ENCODE measurements at regions not wholly inside any gene's neighbourhood (a gene's known extent, or its start where the extent isn't known, plus 50 kb on each side); places are given as distances from the start of the nearest gene placed in this dataset.

- no peak for DNase-seq
Observed at GRCh38 chr1:118815909-118816308, 172.2 kb downstream of the TBX15 start.

More at GRCh38 chr1:118815909-118816308, 172.2 kb downstream of the TBX15 start:
- Histone ChIP-seq H3K9ac (ENCODE audit: low read depth, low read length) (no peak overlapping the region), H3K27me3 (ENCODE audit: control insufficient read depth, insufficient read depth, low read length) (no peaks in the 10 kb centered on the region), H4K5ac (ENCODE audit: low read depth, low read length) (no peak overlapping the region), H3K14ac (replicated peaks; ENCODE audit: low read depth, low read length) (no peak overlapping the region), H2AFZ (replicated peaks; ENCODE audit: low read length, poor library complexity) (no peak overlapping the region), H3K79me1 (ENCODE audit: low read depth in 1 of 2, low read length in 2 of 2) (no peaks in the 10 kb centered on the region), H2BK15ac (ENCODE audit: low read depth, low read length) (no peak overlapping the region), H3K56ac (ENCODE audit: extremely low read depth, insufficient read depth, low read length) (no peak overlapping the region), H3K4ac (ENCODE audit: low read depth, low read length) (no peak overlapping the region), H3K9me3 (ENCODE audit: control insufficient read depth, insufficient read depth, low read length) (no peaks in the 10 kb centered on the region; the same call in 1 of the 2 replicates), H2BK5ac (ENCODE audit: low read depth, low read length, poor library complexity, severe bottlenecking) (no peak overlapping the region), H3K36me3 (ENCODE audit: control insufficient read depth, insufficient read depth, low read length) (no peaks in the 10 kb centered on the region), H3K18ac (ENCODE audit: low read depth, low read length) (no peak overlapping the region), H2AK9ac (replicated peaks; ENCODE audit: low read depth, low read length, poor library complexity) (no peak overlapping the region), H2BK20ac (ENCODE audit: low read depth, low read length) (no peak overlapping the region), H2AK5ac (ENCODE audit: low read depth, low read length) (no peak overlapping the region), H4K91ac (ENCODE audit: insufficient read depth, low read depth, low read length) (no peak overlapping the region), H3K23ac (ENCODE audit: low read depth, low read length) (no peak overlapping the region), H3K4me3 (ENCODE audit: insufficient read depth, low read depth, low read length) (no peak overlapping the region), H3K27ac (ENCODE audit: insufficient read depth, low read length) (no peak overlapping the region), H4K20me1 (ENCODE audit: insufficient read depth, low read length) (no peaks in the 10 kb centered on the region), H3K9me1 (ENCODE audit: insufficient read depth, low read length) (no peaks in the 10 kb centered on the region), H3K4me1 (ENCODE audit: control insufficient read depth, insufficient read depth, low read length) (no peaks in the 10 kb centered on the region), H2BK120ac (ENCODE audit: low read depth, low read length) (no peak overlapping the region), H3K4me2 (ENCODE audit: low read depth, low read length) (no peak overlapping the region), H4K8ac (ENCODE audit: low read depth in 2 of 2, low read length in 2 of 2) (no peak overlapping the region)
- no TSS peak for BruUV-seq (replicated peaks)
- ChIA-PET CTCF (no interaction called here), POLR2A (ENCODE audit: unreplicated experiment) (interaction anchor here (0.5 kb wide), 1 partner anchor 518 kb away, joined by 5 read pairs; no protein-coding TSS in a partner anchor)
- intact Hi-C loops (cut with micrococcal nuclease) (no loop called here), dilution Hi-C loops (cut with HindIII; ENCODE audit: low sequenced_read_pairs, unreplicated experiment) (no loop called here), in situ Hi-C loops (cut with MboI; ENCODE audit: low sequenced_read_pairs) (no loop called here)
- no CpG with 5 or more reads among the region's 2 CpGs for WGBS, 2 experiments (ENCODE audit: extremely low coverage in 2 of 2, insufficient read length in 1 of 2)
- TF ChIP-seq RCOR1 (IDR thresholded peaks at IDR 0.05; ENCODE audit: insufficient replicate concordance, low read length) (no peak), MAFK (IDR thresholded peaks at IDR 0.05; ENCODE audit: low read depth, low read length) (no peak), SMC3 (IDR thresholded peaks at IDR 0.05; ENCODE audit: low read depth, low read length) (no peak), RFX5 (IDR thresholded peaks at IDR 0.05; ENCODE audit: low read depth, low read length) (no peak), POLR2A (IDR thresholded peaks at IDR 0.05; ENCODE audit: low read depth, low read length) (no peak), CTCF (conservative IDR thresholded peaks at IDR 0.05; ENCODE audit: low read depth, low read length) (no peak), CHD1 (IDR thresholded peaks at IDR 0.05; ENCODE audit: low read depth, low read length) (no peak), BHLHE40 (IDR thresholded peaks at IDR 0.05; ENCODE audit: low read depth, low read length) (no peak), MXI1 (IDR thresholded peaks at IDR 0.05; ENCODE audit: borderline replicate concordance, low read depth, low read length) (no peak), FOS (IDR thresholded peaks at IDR 0.05; ENCODE audit: low read depth, low read length) (no peak), CEBPB (IDR thresholded peaks at IDR 0.05; ENCODE audit: low read depth, low read length) (no peak), MAZ (IDR thresholded peaks at IDR 0.05; ENCODE audit: borderline replicate concordance, low read depth, low read length) (no peak), RAD21 (IDR thresholded peaks at IDR 0.05; ENCODE audit: low read length) (no peak), NFE2L2 (IDR thresholded peaks at IDR 0.05; ENCODE audit: low read depth, low read length) (no peak)
- TF ChIP-seq, protein P1, sequence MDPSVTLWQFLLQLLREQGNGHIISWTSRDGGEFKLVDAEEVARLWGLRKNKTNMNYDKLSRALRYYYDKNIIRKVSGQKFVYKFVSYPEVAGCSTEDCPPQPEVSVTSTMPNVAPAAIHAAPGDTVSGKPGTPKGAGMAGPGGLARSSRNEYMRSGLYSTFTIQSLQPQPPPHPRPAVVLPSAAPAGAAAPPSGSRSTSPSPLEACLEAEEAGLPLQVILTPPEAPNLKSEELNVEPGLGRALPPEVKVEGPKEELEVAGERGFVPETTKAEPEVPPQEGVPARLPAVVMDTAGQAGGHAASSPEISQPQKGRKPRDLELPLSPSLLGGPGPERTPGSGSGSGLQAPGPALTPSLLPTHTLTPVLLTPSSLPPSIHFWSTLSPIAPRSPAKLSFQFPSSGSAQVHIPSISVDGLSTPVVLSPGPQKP (IDR thresholded peaks at IDR 0.05; ENCODE audit: borderline replicate concordance, low read depth, low read length): no peak
- TF ChIP-seq, protein P2, sequence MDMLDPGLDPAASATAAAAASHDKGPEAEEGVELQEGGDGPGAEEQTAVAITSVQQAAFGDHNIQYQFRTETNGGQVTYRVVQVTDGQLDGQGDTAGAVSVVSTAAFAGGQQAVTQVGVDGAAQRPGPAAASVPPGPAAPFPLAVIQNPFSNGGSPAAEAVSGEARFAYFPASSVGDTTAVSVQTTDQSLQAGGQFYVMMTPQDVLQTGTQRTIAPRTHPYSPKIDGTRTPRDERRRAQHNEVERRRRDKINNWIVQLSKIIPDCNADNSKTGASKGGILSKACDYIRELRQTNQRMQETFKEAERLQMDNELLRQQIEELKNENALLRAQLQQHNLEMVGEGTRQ (IDR thresholded peaks at IDR 0.05; ENCODE audit: low read depth, low read length): no peak
- no peak for ATAC-seq (ENCODE audit: low read depth)
